ENCODE measurements at regions not wholly inside any gene's neighbourhood (a gene's known extent, or its start where the extent isn't known, plus 50 kb on each side); places are given as distances from the start of the nearest gene placed in this dataset.

DNA sequence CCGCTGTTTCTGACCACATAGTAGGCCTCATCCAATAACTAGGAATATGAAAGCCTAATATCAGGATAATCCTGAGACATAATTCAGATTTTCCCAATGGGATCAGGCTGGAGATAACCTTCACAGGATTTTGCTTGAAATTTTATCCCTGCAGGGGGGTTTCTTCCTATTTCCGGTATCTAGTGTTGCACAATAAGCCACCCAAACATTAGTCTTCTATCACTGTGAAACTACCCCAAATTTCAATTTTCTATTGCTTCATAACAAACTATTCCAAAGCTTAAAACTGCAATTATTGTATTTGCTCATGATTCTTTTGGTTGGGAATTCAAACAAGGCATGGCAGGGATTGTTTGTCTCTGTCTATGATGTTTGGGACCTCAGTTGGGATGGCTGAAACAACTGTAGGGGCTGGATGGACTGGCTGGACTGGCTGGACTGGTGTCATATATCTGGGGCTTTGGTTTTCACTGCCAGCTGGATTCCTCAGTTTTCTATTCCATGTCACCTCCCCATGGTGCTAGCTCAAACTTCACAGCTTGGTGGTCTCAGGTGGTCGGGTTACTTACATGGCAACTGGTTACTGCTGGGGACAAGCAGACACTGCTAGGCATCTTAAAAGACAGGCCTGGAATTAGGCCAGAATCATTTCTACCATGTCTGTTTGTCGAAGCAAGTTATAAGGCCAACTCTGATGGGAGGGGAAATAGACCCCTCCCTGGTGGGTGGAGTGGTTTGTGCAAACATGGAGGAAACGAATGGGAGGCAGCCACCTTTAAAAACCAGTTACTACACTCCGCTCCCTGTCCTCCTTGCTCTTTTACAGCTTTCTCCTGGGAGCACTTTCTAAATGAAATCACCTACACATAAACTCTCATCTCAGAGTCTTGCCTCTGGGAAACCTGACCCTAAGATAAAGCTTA is 88.2 kb upstream of the STT3B start:
- H3K9ac ChIP-seq, result no peak overlapping the region
- no peaks in the 10 kb centered on the region for H3K27me3 ChIP-seq (ENCODE audit: insufficient read depth, low read depth)
- H3K4me3 ChIP-seq (IDR thresholded peaks at IDR 0.05; ENCODE audit: insufficient read depth, low read depth, low read length), result no peak overlapping the region
- peak overlapping the region; percentile 33; the same call in 1 of the 2 replicates for H3K4me2 ChIP-seq
- no peaks in the 10 kb centered on the region for H3K79me2 ChIP-seq (ENCODE audit: insufficient read depth, low read depth)
- peaks cover 93% of the 10 kb centered on the region for H3K4me1 ChIP-seq (ENCODE audit: low read depth, poor library complexity, severe bottlenecking)
- H4K20me1 ChIP-seq (ENCODE audit: insufficient read depth), result no peaks in the 10 kb centered on the region
- peak overlapping the region; percentile 33; the same call in 1 of the 2 replicates for H3K27ac ChIP-seq
- TF ChIP-seq, protein P1, sequence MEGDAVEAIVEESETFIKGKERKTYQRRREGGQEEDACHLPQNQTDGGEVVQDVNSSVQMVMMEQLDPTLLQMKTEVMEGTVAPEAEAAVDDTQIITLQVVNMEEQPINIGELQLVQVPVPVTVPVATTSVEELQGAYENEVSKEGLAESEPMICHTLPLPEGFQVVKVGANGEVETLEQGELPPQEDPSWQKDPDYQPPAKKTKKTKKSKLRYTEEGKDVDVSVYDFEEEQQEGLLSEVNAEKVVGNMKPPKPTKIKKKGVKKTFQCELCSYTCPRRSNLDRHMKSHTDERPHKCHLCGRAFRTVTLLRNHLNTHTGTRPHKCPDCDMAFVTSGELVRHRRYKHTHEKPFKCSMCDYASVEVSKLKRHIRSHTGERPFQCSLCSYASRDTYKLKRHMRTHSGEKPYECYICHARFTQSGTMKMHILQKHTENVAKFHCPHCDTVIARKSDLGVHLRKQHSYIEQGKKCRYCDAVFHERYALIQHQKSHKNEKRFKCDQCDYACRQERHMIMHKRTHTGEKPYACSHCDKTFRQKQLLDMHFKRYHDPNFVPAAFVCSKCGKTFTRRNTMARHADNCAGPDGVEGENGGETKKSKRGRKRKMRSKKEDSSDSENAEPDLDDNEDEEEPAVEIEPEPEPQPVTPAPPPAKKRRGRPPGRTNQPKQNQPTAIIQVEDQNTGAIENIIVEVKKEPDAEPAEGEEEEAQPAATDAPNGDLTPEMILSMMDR (conservative IDR thresholded peaks at IDR 0.05; ENCODE audit: low read depth, low read length), result no peak
- H2AFZ ChIP-seq (ENCODE audit: low read depth), result no peak overlapping the region
- no peaks in the 10 kb centered on the region for H3K36me3 ChIP-seq (ENCODE audit: insufficient read depth)

DNA sequence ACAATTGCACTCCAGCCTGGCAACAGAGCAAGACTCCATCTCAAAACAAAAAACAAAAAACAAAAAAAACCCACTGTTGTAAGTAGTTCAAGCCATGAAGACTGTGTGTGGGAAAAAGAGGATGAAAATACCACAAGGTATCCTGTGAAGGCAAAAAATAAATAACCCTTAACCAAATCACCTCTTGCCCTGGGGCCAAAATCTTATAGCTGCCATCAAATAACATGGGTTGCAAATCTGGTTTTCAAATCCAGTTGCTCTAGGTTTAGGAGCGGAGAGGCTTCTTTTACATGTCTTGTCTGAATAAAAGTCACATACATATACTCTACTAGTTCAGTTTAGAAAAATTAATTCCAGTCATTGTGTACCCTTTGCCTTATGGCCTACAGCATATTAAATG is 87.0 kb upstream of the STT3B start:
- no peaks in the 10 kb centered on the region for H4K20me1 ChIP-seq (ENCODE audit: insufficient read depth)
- H3K36me3 ChIP-seq (ENCODE audit: insufficient read depth), result no peaks in the 10 kb centered on the region
- H2AFZ ChIP-seq (ENCODE audit: low read depth), result no peak overlapping the region
- TF ChIP-seq, protein P1 (conservative IDR thresholded peaks at IDR 0.05; ENCODE audit: low read depth, low read length), result no peak
- no peaks in the 10 kb centered on the region for H3K79me2 ChIP-seq (ENCODE audit: insufficient read depth, low read depth)
- no peak overlapping the region for H3K4me2 ChIP-seq
- H3K9ac ChIP-seq, result no peak overlapping the region
- H3K4me3 ChIP-seq (IDR thresholded peaks at IDR 0.05; ENCODE audit: insufficient read depth, low read depth, low read length), result no peak overlapping the region
- H3K4me1 ChIP-seq (ENCODE audit: low read depth, poor library complexity, severe bottlenecking), result peaks cover 93% of the 10 kb centered on the region
- H3K27me3 ChIP-seq (ENCODE audit: insufficient read depth, low read depth), result no peaks in the 10 kb centered on the region
- H3K27ac ChIP-seq, result no peak overlapping the region

DNA sequence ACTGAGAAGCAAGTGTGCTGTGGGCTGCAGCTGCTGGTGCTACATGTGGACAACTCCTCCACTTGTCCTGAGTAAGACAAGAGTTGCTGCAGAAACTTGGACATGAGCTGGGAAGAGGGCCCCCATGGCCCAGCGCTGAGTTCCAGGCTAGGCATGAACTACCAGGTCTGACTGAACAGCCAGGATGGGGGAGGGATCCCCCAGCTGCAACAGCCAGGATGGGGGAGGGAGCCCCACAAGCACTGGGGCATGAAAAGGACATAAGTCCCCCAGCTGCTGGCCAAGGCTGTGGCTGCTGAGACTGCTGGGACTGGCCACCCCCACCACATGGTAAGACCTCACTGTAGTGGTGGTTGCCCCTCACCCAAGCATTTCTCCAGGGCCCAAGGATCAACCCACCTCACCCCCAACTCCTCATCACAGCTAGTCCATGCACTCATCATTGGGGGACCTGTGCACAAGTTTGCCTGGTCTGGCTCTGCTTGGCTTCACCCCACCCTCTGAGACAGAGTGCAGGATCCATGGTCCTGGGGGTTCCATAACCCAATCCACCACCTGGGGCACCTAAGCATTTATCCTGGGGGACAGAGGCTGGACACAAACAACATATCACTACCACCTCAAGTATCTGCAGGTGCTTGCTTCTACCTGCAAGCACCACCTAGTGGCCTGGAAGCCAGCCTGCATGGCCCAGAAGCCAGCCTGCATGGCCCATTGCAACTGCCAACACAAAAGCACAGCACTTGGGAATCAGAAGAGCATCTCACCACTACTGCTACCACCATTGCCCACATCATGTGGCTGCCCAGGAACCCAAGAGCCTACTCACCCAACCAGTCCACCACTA is 84.5 kb upstream of the STT3B start:
- TF ChIP-seq, protein P1 (conservative IDR thresholded peaks at IDR 0.05; ENCODE audit: low read depth, low read length), result peak; percentile 47
- Histone ChIP-seq H3K27ac (peak overlapping the region; percentile 45), H3K4me2 (peak overlapping the region; percentile 44; the same call in 1 of the 2 replicates), H3K4me1 (ENCODE audit: low read depth, poor library complexity, severe bottlenecking) (peaks cover 75% of the 10 kb centered on the region), H3K9ac (no peak overlapping the region), H3K27me3 (ENCODE audit: insufficient read depth, low read depth) (no peaks in the 10 kb centered on the region), H3K4me3 (IDR thresholded peaks at IDR 0.05; ENCODE audit: insufficient read depth, low read depth, low read length) (no peak overlapping the region), H3K36me3 (ENCODE audit: insufficient read depth) (no peaks in the 10 kb centered on the region), H3K79me2 (ENCODE audit: insufficient read depth, low read depth) (no peaks in the 10 kb centered on the region), H2AFZ (ENCODE audit: low read depth) (peak overlapping the region; percentile 4; the same call in 1 of the 2 replicates), H4K20me1 (ENCODE audit: insufficient read depth) (no peaks in the 10 kb centered on the region)

DNA sequence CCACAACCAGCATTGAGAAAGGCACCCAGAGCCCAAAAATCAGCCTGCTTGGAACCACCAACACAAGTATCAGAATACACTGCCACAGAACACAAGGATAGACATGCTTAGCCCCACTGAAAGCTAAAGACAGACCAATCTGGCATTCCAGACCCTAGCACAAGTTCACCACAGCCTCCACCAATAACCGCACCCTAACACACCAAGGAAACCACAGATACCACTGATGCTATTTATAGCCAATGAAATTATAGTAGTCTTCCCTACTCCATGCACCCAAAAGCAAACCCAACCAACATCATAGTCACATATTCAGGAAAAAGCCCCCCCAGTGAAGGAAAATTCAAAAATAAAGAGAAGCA is 83.9 kb upstream of the STT3B start:
- TF ChIP-seq, protein P1 (conservative IDR thresholded peaks at IDR 0.05; ENCODE audit: low read depth, low read length), result no peak
- peak overlapping the region; percentile 45 for H3K27ac ChIP-seq
- H3K36me3 ChIP-seq (ENCODE audit: insufficient read depth), result no peaks in the 10 kb centered on the region
- peaks cover 69% of the 10 kb centered on the region for H3K4me1 ChIP-seq (ENCODE audit: low read depth, poor library complexity, severe bottlenecking)
- no peak overlapping the region for H3K4me3 ChIP-seq (IDR thresholded peaks at IDR 0.05; ENCODE audit: insufficient read depth, low read depth, low read length)
- no peak overlapping the region for H2AFZ ChIP-seq (ENCODE audit: low read depth)
- no peaks in the 10 kb centered on the region for H3K79me2 ChIP-seq (ENCODE audit: insufficient read depth, low read depth)
- H3K9ac ChIP-seq, result no peak overlapping the region
- peak overlapping the region; percentile 44 for H3K4me2 ChIP-seq
- no peaks in the 10 kb centered on the region for H4K20me1 ChIP-seq (ENCODE audit: insufficient read depth)
- H3K27me3 ChIP-seq (ENCODE audit: insufficient read depth, low read depth), result no peaks in the 10 kb centered on the region
